ENCODE measurements at regions not wholly inside any gene's neighbourhood (a gene's known extent, or its start where the extent isn't known, plus 50 kb on each side); places are given as distances from the start of the nearest gene placed in this dataset.

DNA sequence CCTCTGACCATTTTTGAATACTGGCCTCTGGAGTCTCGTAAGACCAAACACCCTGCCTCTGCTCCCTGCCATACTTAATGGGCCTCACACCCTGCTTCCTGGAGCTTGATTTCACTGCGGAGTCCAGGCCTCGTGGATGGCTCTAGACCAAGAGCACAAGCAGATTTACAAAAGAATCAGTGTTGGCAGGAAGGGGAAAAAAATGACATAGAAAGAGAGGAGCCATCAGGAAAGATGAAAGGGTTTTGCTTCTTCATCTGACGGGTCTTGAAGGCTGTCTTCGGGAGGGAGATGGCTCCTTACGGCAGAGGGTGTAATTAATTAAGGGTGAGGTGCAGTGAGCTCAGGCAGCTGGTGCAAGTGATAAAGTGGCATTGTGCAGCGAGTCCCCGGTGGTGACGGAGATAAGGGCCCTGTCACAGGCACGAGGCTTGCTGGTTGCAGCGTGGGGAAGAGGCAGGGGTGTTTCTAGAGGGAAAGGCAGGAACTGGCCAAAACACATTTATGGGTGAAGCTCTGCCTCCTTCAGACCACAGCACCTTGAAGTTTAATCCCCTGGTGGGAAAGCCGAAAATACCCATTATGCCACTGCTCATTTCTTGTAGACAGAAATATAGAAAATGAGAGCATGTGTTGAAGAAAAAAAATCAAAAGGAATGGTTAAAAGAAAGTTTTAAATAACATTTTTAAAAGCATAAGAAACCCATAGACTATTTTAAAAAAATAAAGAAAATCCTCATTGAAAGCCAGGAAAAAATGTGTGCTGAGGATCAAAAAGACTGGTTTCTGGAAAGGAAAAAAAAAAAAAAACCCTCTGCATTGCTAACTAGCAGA, 128.6 kb upstream of the LRFN2 start:
- WGBS (ENCODE audit: insufficient coverage, low coverage, missing lambda C conversion rate) = 1% methylated on average over 12 of the region's 12 CpGs
- Histone ChIP-seq H3K4me1 (replicated peaks in 1 of 2; ENCODE audit: control insufficient read depth in 2 of 2, insufficient read depth in 2 of 2, low read length in 2 of 2) (peaks cover 34 to 35% of the 10 kb centered on the region in 2 experiments; a peak in 4 of 5 replicates), H3K4me2 (ENCODE audit: insufficient read depth, low read length) (peak overlapping the region; percentile 62), H3K4me3 (no peak overlapping the region), H2AFZ (ENCODE audit: low read depth, low read length) (peak overlapping the region; percentile 50; the same call in 1 of the 2 replicates), H3K27ac (ENCODE audit: extremely low read depth, low read depth, low read length) (peak overlapping the region; percentile 43; the same call in 2 of the 3 replicates), H3K9ac (ENCODE audit: insufficient read depth in 1 of 2, low read depth in 2 of 2, low read length in 2 of 2) (peak overlapping the region in 1 of 2 experiments; percentile 5; a peak in 1 of 4 replicates), H3K79me2 (ENCODE audit: control insufficient read depth, insufficient read depth, low read length) (no peaks in the 10 kb centered on the region), H3K36me3 (ENCODE audit: control insufficient read depth, insufficient read depth, low read length) (no peaks in the 10 kb centered on the region), H3K27me3 (ENCODE audit: control insufficient read depth in 2 of 2, insufficient read depth in 2 of 2, low read length in 2 of 2) (peaks cover 0 to 12% of the 10 kb centered on the region in 2 experiments; a peak in 3 of 5 replicates), H3K9me1 (ENCODE audit: control insufficient read depth, insufficient read depth, low read length) (no peaks in the 10 kb centered on the region), H4K20me1 (replicated peaks; ENCODE audit: control insufficient read depth, insufficient read depth, low read length) (no peaks in the 10 kb centered on the region), H3K9me3 (replicated peaks; ENCODE audit: control insufficient read depth, insufficient read depth, low read depth, low read length) (peaks cover 6% of the 10 kb centered on the region; the same call in 1 of the 2 replicates)
- peak; percentile 80 for ATAC-seq
- FAIRE-seq = peak; percentile 94
- in situ Hi-C loops (cut with MboI) = no loop called here
- DNase-seq (ENCODE audit: extremely low read depth in 1 of 4, low spot score in 3 of 4) = peak; percentile 80 to 90 (median 86)
- CTCF ChIA-PET (ENCODE audit: low intra/inter-chr PET ratio) = no interaction called here
- no TSS peak for BruUV-seq (replicated peaks)
- intact Hi-C loops (cut with micrococcal nuclease) = no loop called here
- POLR2A ChIA-PET = interaction anchor here (0.7 kb wide), 1 partner anchor 359 kb away, joined by 3 read pairs; no protein-coding TSS in a partner anchor
- TF ChIP-seq ZNF639 (CRISPR knock-in tag; conservative IDR thresholded peaks at IDR 0.05 in 1 of 2, IDR thresholded peaks at IDR 0.05 in 1 of 2) (peak in 1 of 2 experiments; percentile 60; a peak in 1 of 4 replicates), CXXC5 (CRISPR knock-in tag; IDR thresholded peaks at IDR 0.05) (peak; percentile 92), CTCF (IDR thresholded peaks at IDR 0.05 in 2 of 3, conservative IDR thresholded peaks at IDR 0.05 in 1 of 3; ENCODE audit: insufficient read depth in 2 of 3, low read depth in 1 of 3, low read length in 3 of 3) (no peak; a peak in 1 of 6 replicates), PCBP1 (IDR thresholded peaks at IDR 0.05; ENCODE audit: low read depth, low read length, poor library complexity, severe bottlenecking) (no peak), TCF3 (CRISPR knock-in tag; IDR thresholded peaks at IDR 0.05) (peak; percentile 98), CTBP1 (IDR thresholded peaks at IDR 0.05; ENCODE audit: borderline replicate concordance) (peak; percentile 75; the same call in 1 of the 2 replicates), ZNF140 (CRISPR knock-in tag; IDR thresholded peaks at IDR 0.05) (no peak), PKNOX1 (IDR thresholded peaks at IDR 0.05) (peak; percentile 68), L3MBTL2 (IDR thresholded peaks at IDR 0.05) (peak; percentile 94), CCNT2 (IDR thresholded peaks at IDR 0.05; ENCODE audit: borderline replicate concordance, extremely low read depth, insufficient read length, low read depth, low read length) (peak; percentile 58)
- TF ChIP-seq, protein P1, sequence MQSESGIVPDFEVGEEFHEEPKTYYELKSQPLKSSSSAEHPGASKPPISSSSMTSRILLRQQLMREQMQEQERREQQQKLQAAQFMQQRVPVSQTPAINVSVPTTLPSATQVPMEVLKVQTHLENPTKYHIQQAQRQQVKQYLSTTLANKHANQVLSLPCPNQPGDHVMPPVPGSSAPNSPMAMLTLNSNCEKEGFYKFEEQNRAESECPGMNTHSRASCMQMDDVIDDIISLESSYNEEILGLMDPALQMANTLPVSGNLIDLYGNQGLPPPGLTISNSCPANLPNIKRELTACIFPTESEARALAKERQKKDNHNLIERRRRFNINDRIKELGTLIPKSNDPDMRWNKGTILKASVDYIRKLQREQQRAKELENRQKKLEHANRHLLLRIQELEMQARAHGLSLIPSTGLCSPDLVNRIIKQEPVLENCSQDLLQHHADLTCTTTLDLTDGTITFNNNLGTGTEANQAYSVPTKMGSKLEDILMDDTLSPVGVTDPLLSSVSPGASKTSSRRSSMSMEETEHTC (IDR thresholded peaks at IDR 0.05) = peak; percentile 98
- TF ChIP-seq, protein P2, sequence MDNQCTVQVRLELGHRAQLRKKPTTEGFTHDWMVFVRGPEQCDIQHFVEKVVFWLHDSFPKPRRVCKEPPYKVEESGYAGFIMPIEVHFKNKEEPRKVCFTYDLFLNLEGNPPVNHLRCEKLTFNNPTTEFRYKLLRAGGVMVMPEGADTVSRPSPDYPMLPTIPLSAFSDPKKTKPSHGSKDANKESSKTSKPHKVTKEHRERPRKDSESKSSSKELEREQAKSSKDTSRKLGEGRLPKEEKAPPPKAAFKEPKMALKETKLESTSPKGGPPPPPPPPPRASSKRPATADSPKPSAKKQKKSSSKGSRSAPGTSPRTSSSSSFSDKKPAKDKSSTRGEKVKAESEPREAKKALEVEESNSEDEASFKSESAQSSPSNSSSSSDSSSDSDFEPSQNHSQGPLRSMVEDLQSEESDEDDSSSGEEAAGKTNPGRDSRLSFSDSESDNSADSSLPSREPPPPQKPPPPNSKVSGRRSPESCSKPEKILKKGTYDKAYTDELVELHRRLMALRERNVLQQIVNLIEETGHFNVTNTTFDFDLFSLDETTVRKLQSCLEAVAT (IDR thresholded peaks at IDR 0.05) = peak in 1 of 2 experiments; percentile 53; a peak in 1 of 4 replicates
